ENCODE measurements at regions not wholly inside any gene's neighbourhood (a gene's known extent, or its start where the extent isn't known, plus 50 kb on each side); places are given as distances from the start of the nearest gene placed in this dataset.
"Not testable (repeated sequence)": the region's sequence is repeated elsewhere in the genome, so short reads cannot be mapped to it uniquely, and the experiment has no call there.

- no peak for DNase-seq (ENCODE audit: extremely low read depth, low read depth, low spot score)
Measured at GRCh38 chr17:13157656-13158055, 139.8 kb upstream of the ELAC2 start.

DNA sequence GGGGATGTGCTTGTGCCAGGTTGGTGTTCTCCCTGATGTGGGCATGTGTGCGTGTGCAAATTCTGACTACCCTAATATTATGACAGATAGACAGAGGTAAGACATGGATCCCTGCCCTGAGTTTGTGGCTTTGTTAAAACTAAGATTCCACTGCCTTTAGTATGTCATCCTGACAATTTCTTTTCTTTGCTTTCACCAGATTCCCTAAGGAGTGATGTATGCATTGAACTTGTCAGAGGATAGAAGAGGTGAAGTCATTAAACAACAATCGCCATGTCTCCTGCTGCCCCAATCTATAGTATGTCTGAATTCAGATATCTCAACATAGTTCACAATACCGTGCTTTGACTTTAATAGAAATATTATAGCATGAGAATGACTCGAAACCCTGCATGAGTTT, 137.1 kb upstream of the ELAC2 start:
- DNase-seq (ENCODE audit: extremely low read depth, low read depth, low spot score), result no peak

- DNase-seq (ENCODE audit: extremely low read depth, low read depth, low spot score), result no peak
Measured at GRCh38 chr17:13154398-13154797, 136.6 kb upstream of the ELAC2 start.

- DNase-seq (ENCODE audit: extremely low read depth, low read depth, low spot score), result no peak
Measured at GRCh38 chr17:13153036-13153435, 135.2 kb upstream of the ELAC2 start.

- DNase-seq (ENCODE audit: extremely low read depth, low read depth, low spot score), result no peak
Measured at GRCh38 chr17:13152501-13152900, 134.7 kb upstream of the ELAC2 start.

DNA sequence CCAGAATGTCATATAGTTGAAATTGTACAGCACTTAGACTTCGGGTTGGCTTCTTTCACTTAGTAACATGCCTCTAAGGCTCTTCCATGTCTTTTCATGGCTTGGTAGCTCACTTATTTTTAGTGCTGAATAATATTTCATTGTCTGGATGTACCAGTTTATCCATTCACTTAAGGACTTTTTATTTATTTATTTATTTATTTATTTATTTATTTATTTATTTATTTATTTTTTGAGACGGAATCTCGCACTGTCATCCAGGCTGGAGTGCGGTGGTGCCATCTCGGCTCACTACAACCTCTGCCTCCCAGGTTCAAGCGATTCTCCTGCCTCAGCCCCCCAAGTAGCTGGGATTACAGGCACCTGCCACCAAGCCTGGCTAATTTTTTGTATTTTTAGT, 132.9 kb upstream of the ELAC2 start:
- not testable (repeated sequence) for DNase-seq (ENCODE audit: extremely low read depth, low read depth, low spot score)

DNA sequence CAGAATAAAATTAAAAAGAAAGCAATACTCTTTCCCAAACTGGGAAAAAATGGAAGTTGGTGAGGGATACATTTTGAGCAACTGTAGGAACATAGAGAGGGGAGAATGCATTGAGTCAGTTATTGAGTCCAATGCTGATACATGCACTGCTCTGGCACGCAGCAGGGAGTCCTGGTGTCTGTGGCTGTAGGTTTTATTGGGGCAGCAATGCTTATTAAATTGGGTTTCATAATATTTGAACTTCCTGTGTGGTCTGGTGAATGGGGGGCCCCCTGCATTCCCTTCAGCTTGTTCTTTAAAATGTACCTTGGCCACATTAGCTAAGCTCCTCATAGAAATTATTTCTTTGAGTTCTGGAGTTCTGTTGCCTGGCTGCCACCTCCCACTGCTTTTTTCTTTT, 125.2 kb upstream of the ELAC2 start:
- no peak for DNase-seq (ENCODE audit: extremely low read depth, low read depth, low spot score)

DNA sequence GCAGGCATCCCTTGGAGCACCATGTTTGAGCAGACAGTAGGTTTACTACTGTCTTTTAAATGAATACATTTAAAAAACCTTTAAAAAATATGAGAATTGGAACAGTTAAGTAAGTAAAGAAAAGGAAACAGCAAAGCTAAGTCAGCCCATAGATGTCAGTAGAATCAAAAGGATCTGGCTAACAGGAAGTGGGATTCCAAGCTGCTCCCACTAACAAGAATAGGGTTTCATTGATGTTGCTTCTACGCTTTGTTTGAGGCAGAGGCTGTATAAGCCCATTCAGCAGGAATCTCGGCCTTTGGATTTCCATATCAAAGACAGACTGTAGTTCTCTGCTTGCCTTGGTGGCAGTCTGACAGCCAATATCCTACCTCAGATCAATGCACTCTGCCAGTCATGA, 122.9 kb upstream of the ELAC2 start:
- DNase-seq (ENCODE audit: extremely low read depth, low read depth, low spot score), result no peak

- no peak for DNase-seq (ENCODE audit: extremely low read depth, low read depth, low spot score)
Measured at GRCh38 chr17:13135506-13135905, 117.7 kb upstream of the ELAC2 start.

DNA sequence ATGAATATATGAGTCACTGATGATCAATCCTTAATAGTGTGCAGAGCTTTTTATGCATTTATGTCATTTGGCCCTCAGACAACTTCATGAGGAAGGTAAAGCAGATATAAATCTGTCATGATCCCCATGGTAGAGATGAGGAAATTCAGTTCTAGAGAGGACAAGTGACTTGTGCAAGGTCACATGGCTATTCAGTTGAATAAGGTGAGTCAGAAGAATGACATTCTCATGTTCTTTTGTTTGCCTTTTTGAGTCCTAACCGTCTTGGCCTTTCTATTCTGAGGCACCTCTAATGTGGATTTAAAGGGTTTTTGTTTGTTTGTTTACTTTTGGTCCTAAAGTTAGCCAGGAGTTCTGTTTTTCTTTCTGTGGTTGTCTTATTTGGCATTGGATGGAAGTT, 116.2 kb upstream of the ELAC2 start:
- no peak for DNase-seq (ENCODE audit: extremely low read depth, low read depth, low spot score)

- DNase-seq (ENCODE audit: extremely low read depth, low read depth, low spot score), result no peak
Measured at GRCh38 chr17:13131225-13131624, 113.4 kb upstream of the ELAC2 start.

- no peak for DNase-seq (ENCODE audit: extremely low read depth, low read depth, low spot score)
Measured at GRCh38 chr17:13129356-13129755, 111.5 kb upstream of the ELAC2 start.

- DNase-seq (ENCODE audit: extremely low read depth, low read depth, low spot score), result no peak
Measured at GRCh38 chr17:13128676-13129075, 110.8 kb upstream of the ELAC2 start.

- DNase-seq (ENCODE audit: extremely low read depth, low read depth, low spot score), result no peak
Measured at GRCh38 chr17:13127921-13128602, 110.2 kb upstream of the ELAC2 start.

DNA sequence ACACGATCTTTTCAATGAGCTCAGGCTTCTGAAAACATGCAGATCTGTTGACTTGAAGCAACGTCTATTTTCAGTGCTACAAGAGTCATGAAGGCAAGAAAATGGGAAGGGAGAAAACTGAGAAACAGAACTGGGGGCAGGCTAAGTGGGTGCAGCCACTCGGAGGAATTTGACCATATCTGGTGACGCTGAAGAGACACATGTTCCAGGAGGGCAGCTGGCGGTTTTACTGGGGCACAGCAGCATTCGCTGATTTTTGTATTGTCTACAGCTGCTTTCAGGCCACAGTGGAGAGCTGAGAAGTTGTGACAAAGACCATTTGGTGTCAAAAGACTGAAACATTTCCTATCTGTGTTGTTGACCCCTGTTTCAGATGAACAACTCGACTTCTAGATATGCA, 103.0 kb upstream of the ELAC2 start:
- DNase-seq (ENCODE audit: extremely low read depth, low read depth, low spot score), result no peak

DNA sequence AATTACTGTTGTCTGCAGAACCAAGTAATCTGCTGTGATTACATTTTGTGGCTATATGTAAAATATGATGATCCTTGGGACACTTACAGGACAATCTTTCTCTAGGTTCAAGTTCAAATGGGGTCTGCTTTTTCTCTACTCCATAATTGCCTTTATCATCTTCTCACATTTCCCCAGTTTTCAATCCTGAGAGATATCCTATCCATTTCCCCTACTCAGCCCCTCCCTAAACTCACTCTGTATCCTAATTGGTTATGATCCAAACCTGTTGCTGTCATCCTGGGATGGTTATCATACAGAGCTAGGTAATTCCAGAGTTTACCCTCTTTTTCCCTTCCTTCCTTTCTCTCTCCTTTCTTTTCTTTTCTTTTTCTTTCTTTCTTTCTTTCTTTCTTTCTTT, 100.5 kb upstream of the ELAC2 start:
- no peak for DNase-seq (ENCODE audit: extremely low read depth, low read depth, low spot score)

DNA sequence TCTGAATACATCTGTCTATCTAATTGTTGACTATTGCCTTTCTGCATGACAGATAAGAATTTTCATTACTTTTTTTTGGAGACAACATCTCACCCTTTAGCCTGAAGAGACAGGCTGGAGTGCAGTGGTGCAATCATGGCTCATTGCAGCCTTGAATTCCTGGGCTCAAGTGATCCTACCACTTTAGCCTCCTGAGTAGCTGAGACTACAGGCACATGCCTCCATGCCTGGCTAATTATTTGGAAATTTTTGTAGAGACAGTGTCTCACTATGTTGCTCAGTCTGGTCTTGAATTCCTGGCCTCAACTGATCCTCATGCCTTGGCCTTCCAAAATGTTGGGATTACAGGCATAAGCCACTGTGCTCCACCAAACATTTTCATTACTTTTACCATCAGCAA, 99.8 kb upstream of the ELAC2 start:
- no peak for DNase-seq (ENCODE audit: extremely low read depth, low read depth, low spot score)

GRCh38 chr17:13114601-13115031, 96.8 kb upstream of the ELAC2 start:
- DNase-seq (ENCODE audit: extremely low read depth, low read depth, low spot score), result no peak

- no peak for DNase-seq (ENCODE audit: extremely low read depth, low read depth, low spot score)
Measured at GRCh38 chr17:13113821-13114525, 96.1 kb upstream of the ELAC2 start.

DNA sequence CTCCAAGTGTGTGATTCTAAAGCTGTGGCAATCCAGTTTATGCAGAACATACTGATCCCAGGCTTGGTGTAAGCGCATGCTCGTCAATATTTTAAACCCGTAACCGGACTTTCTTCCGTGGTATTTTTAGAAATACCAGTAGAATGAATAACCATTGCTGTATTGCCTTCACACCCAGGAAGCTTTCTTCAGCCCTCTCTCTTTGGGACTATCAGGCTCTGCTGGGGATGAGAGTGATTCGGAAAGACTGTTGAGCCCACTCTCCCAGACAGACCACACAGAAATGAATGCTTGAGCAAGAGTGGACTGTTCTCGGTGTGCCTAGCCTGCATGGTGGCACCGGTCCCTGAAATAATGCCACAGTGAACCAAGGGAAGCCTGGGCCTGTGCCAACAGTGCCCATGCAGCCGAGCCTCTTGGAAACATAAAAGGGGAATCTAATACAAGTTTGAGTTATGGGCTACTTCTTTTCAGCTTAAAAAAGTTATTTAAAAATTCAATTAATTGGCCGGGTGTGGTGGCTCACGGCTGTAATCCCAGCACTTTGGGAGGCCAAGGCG, 89.9 kb upstream of the ELAC2 start:
- DNase-seq (ENCODE audit: extremely low read depth, low read depth, low spot score), result no peak

DNA sequence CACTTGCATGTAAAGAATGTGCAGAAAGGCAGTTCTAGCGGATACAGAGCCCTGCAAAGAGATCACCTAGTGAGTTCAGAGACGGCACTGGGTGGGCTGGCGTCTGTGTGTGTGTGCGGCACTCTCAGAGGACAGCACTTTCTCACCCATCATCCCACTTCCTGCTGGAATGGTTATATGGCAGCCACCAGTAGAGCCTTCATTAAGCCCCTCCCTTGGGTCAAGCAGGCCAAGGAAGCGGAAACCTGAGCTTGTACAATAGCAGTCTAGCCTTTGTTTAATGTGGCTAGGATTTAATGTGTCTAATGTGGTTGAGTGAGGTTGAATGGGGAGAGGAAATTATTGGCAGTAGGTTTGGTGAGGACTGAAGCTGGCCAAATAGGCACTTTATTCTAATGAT, 88.3 kb upstream of the ELAC2 start:
- no peak for DNase-seq (ENCODE audit: extremely low read depth, low read depth, low spot score)

- DNase-seq (ENCODE audit: extremely low read depth, low read depth, low spot score), result no peak
Measured at GRCh38 chr17:13104576-13104975, 86.7 kb upstream of the ELAC2 start.

Measured in glomerular endothelial cell (primary cell).